ENCODE measurements at regions not wholly inside any gene's neighbourhood (a gene's known extent, or its start where the extent isn't known, plus 50 kb on each side); places are given as distances from the start of the nearest gene placed in this dataset.

- TF ChIP-seq EZH2 (IDR thresholded peaks at IDR 0.05; ENCODE audit: borderline replicate concordance, insufficient read depth, low read depth, low read length, poor library complexity, severe bottlenecking) (no peak), CTCF (IDR thresholded peaks at IDR 0.05) (no peak)
- Histone ChIP-seq H3K4me1 (ENCODE audit: control insufficient read depth in 2 of 2, insufficient read depth in 2 of 2, low read length in 2 of 2) (no peaks in the 10 kb centered on the region), H3K27me3 (replicated peaks in 1 of 4; ENCODE audit: control extremely low read depth in 1 of 4, control insufficient read depth in 3 of 4, insufficient read depth in 4 of 4, low read length in 3 of 4) (peaks cover 0 to 4% (median 0%) of the 10 kb centered on the region in 4 experiments), H3K27ac (ENCODE audit: low read length in 2 of 2) (no peak overlapping the region), H3K4me3 (ENCODE audit: control extremely low read depth in 1 of 5, extremely low read depth in 1 of 5, insufficient read depth in 1 of 5, low read depth in 2 of 5, low read length in 4 of 5) (no peak overlapping the region), H2AFZ (ENCODE audit: insufficient read depth, low read depth, low read length, poor library complexity, severe bottlenecking) (no peak overlapping the region), H3K4me2 (replicated peaks; ENCODE audit: low read depth, low read length, poor library complexity, severe bottlenecking) (no peak overlapping the region), H3K79me2 (ENCODE audit: control insufficient read depth, insufficient read depth, low read length) (no peaks in the 10 kb centered on the region), H3K9ac (ENCODE audit: low read length) (no peak overlapping the region), H3K36me3 (replicated peaks in 1 of 2; ENCODE audit: control extremely low read depth in 1 of 2, control insufficient read depth in 1 of 2, extremely low read depth in 1 of 2, insufficient read depth in 2 of 2, low read length in 1 of 2) (no peaks in the 10 kb centered on the region), H4K20me1 (ENCODE audit: control insufficient read depth, insufficient read depth, low read length, poor library complexity, severe bottlenecking) (no peaks in the 10 kb centered on the region), H3K9me3 (ENCODE audit: control extremely low read depth in 1 of 3, control insufficient read depth in 2 of 3, insufficient read depth in 1 of 3, low read length in 2 of 3) (no peaks in the 10 kb centered on the region)
- intact Hi-C loops (cut with micrococcal nuclease): no loop called here
- POLR2A ChIA-PET: no interaction called here
- CTCF ChIA-PET: no interaction called here
- Mint-ChIP-seq H3K27ac (no peak overlapping the region), H3K27me3 (no peaks in the 10 kb centered on the region), H3K4me1 (no peaks in the 10 kb centered on the region), H3K4me3 (no peak overlapping the region), H3K9me3 (ENCODE audit: insufficient read depth) (peaks cover 2% of the 10 kb centered on the region)
- ATAC-seq (ENCODE audit: low read depth) (no peak), DNase-seq (no peak)
- WGBS (ENCODE audit: insufficient coverage): 0% methylated on average over 1 of the region's 1 CpG
These were observed 504.3 kb downstream of the AGTPBP1 start for GRCh38 chr9:85237478-85237877.

GRCh38 chr9:85230081-85230480, 511.7 kb downstream of the AGTPBP1 start:
- Histone ChIP-seq H3K4me3 (ENCODE audit: control extremely low read depth in 1 of 5, extremely low read depth in 1 of 5, insufficient read depth in 1 of 5, low read depth in 2 of 5, low read length in 4 of 5) (no peak overlapping the region), H3K9me3 (ENCODE audit: control extremely low read depth in 1 of 3, control insufficient read depth in 2 of 3, insufficient read depth in 1 of 3, low read length in 2 of 3) (peaks cover 0 to 6% (median 0%) of the 10 kb centered on the region in 3 donors), H3K4me2 (replicated peaks; ENCODE audit: low read depth, low read length, poor library complexity, severe bottlenecking) (no peak overlapping the region), H4K20me1 (ENCODE audit: control insufficient read depth, insufficient read depth, low read length, poor library complexity, severe bottlenecking) (no peaks in the 10 kb centered on the region), H3K4me1 (ENCODE audit: control insufficient read depth in 2 of 2, insufficient read depth in 2 of 2, low read length in 2 of 2) (no peaks in the 10 kb centered on the region), H3K27ac (ENCODE audit: low read length in 2 of 2) (no peak overlapping the region), H3K79me2 (ENCODE audit: control insufficient read depth, insufficient read depth, low read length) (no peaks in the 10 kb centered on the region), H3K27me3 (replicated peaks in 1 of 4; ENCODE audit: control extremely low read depth in 1 of 4, control insufficient read depth in 3 of 4, insufficient read depth in 4 of 4, low read length in 3 of 4) (no peaks in the 10 kb centered on the region), H3K36me3 (replicated peaks in 1 of 2; ENCODE audit: control extremely low read depth in 1 of 2, control insufficient read depth in 1 of 2, extremely low read depth in 1 of 2, insufficient read depth in 2 of 2, low read length in 1 of 2) (no peaks in the 10 kb centered on the region), H3K9ac (ENCODE audit: low read length) (no peak overlapping the region), H2AFZ (ENCODE audit: insufficient read depth, low read depth, low read length, poor library complexity, severe bottlenecking) (no peak overlapping the region)
- no peaks in the 10 kb centered on the region for H3K27me3 Mint-ChIP-seq
- 60% methylated on average over 3 of the region's 4 CpGs for WGBS (ENCODE audit: insufficient coverage)
- H3K4me3 Mint-ChIP-seq: no peak overlapping the region
- POLR2A ChIA-PET: no interaction called here
- peaks cover 2% of the 10 kb centered on the region for H3K9me3 Mint-ChIP-seq (ENCODE audit: insufficient read depth)
- CTCF ChIA-PET: no interaction called here
- no peaks in the 10 kb centered on the region for H3K4me1 Mint-ChIP-seq
- ATAC-seq (ENCODE audit: low read depth) (no peak), DNase-seq (no peak)
- no peak overlapping the region for H3K27ac Mint-ChIP-seq
- intact Hi-C loops (cut with micrococcal nuclease): no loop called here
- TF ChIP-seq EZH2 (IDR thresholded peaks at IDR 0.05; ENCODE audit: borderline replicate concordance, insufficient read depth, low read depth, low read length, poor library complexity, severe bottlenecking): no peak
- TF ChIP-seq CTCF (IDR thresholded peaks at IDR 0.05): no peak

Measured in B cell (primary cell).